ENCODE measurements at regions not wholly inside any gene's neighbourhood (a gene's known extent, or its start where the extent isn't known, plus 50 kb on each side); places are given as distances from the start of the nearest gene placed in this dataset.

DNA sequence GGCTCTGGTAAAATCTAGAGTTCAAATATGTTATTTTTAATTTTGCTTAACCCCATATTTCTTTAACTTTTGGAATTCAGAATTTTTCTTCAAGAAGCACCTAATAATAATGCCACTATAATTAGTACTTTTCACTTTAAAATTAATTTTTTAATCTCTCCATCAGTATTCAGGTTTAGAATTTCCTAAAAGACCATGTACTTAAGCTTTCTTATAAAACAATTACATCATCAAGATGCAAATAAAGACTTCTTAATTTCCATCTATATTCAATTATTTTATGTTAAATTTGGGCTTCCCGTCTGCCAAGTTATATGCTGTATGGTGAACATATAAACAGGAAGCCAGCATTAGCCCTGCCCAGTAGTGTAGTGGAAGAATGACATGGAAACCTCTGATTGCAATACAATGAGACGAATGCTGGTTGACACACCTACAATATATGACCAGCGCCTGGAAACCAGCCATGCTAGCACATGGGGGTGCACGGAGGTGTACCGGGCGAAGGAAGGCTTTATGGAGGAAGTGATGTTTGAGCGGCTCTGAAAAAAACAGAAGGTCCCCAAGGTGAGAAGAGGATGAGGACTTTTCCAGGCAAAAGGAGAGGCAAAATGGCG is 82.2 kb downstream of the LLPH start:
- ATAC-seq (no peak), DNase-seq (no peak)
- intact Hi-C loops (cut with micrococcal nuclease) = no loop called here

DNA sequence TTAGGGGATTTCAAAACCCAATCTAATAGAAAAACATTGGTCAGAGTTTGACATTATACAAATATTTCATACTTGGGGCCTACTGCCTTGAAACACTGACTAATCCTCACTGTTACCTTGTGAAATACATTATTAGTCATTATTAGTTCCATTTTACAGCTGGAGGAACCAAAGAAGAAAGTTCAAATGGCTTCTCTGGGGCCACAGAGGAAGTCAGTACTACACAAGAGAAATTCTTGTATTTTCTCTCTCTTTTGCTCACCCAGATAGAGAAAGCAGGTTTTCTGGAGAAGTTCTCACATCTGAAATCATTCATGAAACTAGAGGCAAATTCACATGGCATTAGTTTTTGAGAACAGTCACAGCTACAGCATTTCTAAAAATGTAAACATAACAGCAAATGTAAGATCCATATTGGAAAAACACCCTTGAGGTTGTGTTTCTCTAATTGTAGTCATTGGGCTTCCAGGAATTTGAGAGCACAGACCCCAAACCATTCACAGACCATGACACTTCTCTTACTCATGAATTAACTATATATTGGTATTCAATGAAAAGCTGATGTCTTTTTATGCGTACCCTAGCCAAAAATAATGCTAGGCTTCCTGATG is 83.0 kb downstream of the LLPH start:
- intact Hi-C loops (cut with micrococcal nuclease) = no loop called here
- DNase-seq = no peak
- no peak for ATAC-seq

DNA sequence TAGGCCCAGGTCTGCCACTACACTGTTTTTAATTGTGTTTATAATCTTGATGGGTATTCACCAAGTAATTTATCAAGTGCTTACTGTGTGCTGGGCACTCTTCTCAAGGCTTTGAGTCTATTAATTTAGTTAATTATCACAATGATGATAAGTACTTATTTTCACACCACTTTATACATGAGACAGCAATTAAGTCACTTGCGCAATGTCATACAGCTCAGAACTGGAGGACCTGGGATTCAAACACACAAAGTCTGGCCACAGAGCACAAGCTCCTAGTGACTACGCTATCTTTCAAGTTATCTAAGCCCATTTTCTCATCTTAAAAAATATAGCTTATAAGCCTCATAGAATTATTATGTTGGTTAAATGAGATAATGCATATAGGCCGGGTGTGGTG is 85.0 kb downstream of the LLPH start:
- no peak for ATAC-seq
- intact Hi-C loops (cut with micrococcal nuclease) = no loop called here

DNA sequence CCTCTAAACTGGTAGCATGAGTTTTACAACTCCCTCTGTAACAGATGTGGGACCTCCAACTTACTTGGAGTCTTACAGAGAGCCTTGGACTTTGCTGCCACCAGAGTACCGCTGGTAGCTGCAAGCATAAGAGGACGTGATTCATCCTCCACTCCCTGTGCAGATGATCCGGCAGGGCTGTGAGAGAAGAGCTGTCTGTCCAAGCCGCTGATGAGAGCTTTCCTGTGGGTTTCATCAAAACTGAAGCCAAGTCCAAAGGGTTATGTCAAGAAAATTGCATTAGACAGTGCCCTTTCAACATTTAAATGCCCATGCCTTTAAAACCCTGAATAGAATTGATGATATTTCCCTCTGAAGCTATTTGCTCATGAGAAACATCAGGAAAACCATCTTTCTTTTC is 85.8 kb downstream of the LLPH start:
- intact Hi-C loops (cut with micrococcal nuclease) = no loop called here
- no peak for ATAC-seq
- DNase-seq = no peak

More for the DNA sequence above, 85.0 kb downstream of the LLPH start:
- DNase-seq = no peak

DNA sequence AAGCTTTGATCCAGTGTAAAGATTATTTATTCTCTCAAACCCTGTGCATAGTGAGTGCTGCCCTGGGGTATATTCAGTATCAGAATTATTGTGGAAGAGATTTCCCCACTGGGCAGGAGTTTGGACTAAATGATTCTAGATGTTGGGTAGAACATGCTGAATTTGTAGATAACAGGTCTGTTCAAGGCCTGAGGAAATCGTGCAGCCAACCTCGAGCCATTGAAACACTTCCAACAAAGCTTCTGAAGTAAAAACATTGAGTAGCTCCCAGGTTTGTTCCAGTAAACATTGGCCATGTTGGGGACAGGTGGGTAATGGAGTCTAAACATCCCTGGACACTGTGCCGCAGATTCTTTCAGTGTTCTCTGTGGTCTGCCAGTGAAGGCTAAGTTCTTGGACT is 87.5 kb downstream of the LLPH start:
- ATAC-seq (no peak), DNase-seq (no peak)
- intact Hi-C loops (cut with micrococcal nuclease) = no loop called here

DNA sequence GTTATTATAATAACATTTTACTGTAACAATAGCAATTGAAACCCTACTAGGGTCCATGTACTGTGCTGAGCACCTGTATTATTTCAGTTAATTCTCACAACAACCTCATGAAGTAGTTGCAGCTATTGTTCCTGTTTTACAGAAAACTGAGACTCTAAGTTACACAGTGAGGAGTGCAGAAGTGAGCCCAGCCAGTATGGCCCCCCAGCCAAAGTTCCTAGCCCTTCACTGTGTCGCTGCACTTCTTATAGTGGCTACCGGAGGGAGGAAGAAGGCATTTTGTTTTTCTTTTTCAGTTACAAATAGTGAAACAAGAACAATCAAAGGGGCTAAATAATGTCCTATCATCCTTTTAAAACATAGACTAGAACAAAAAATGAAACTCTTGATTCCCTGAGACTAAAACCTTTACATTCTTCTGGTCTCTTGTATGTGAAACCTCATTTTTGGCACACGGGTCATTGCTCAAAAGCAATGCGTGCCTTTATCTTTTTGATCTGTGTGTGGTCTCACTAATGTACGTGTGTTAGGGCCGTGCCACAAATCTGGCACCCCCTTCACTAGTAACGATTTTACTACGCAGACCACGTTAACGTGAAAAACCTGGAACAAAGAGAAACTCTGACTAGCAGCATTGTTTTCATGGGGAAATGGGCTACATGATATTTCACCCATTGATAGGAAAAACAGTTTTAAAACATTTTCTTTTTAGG is 88.7 kb downstream of the LLPH start:
- ATAC-seq = no peak
- intact Hi-C loops (cut with micrococcal nuclease) = no loop called here
- DNase-seq = no peak

DNA sequence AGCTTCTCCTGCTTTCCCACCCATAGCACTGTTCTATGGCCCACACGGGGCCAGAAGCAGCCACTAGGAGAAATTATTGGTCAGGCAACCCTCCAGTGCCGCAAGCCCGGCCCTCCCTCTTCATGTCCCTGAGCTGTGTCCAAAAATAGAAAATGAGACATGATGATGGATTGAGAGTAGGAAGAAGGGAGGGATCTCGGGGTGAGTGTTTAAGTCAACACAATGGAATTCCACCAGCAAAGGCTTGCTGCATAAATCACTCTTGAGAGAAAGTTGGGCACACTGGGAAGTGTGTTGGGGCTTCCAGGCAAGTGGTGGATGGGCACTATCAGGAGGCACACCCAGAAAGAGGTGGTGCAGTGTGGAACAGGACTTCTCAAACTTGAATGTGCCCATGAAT is 94.2 kb downstream of the LLPH start:
- ATAC-seq (peak; percentile 100), DNase-seq (peak; percentile 59)
- intact Hi-C loops (cut with micrococcal nuclease) = no loop called here

DNA sequence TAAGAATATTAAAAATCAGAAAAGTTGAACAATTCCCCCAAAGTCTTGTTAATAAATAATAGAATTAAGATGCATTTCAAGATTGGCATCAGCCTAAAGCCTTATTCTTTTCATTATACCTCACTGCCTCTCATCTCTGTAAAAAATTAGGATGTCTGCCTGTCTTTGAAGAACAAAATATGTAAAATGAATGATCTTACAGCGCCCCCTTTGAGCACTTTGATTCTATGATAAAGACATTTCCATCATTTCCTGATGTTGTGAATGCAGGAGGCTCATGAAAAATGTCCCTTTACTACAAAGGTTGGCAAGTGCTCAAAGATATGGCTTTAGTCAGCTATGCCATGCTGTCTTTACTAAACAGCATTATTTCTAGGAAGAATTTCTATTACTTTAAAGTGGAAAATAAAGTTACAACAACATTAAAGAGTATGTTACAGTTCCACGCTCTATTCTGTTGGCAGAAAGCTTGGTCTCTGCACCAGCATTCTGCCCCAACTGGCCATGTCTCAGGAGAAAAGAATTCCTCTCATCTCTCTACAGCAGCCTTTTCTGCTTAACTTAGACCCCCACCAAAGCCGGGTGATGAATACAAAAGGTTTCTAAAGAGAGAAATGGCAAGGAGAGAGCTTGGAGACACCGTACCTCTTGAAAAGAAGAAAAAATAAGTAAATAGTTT is 95.1 kb downstream of the LLPH start:
- intact Hi-C loops (cut with micrococcal nuclease) = no loop called here
- DNase-seq (no peak), ATAC-seq (no peak)

DNA sequence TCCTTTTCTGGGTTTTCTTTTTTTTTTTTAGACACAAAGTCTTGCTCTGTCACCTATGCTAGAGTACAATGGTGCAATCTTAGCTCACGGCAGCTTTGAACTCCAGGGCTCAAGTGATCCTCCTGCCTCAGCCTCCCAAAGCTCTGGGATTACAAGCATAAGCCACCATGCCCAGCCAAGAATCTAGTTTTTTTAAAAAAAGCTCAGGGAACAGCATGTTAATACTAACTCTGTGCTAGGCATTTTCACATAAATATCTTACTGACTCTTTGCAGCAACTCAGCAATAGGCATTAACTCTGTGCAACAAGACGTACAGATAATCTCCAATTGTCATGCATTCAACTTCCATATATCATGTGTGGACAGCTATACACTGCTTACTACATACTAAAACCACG is 97.4 kb downstream of the LLPH start:
- intact Hi-C loops (cut with micrococcal nuclease) = no loop called here
- ATAC-seq (no peak), DNase-seq (no peak)

DNA sequence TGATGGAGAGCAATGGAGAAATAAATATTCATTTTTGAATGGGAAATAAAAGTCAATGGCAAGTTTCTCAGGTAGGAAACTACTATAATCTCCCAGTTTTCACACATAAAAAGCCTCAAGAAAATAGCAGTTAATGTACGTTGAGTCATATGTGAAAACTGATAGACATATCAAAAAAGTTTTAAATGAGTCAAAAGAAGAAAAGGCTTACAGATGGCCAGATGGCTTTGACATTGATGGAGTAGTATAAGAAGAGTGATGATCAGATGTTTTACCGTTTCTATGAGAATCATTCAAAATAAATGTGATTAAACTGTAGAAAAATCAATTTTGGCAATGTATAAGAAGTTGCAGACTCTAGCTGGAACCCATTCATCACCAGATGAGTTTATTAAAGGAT is 97.8 kb downstream of the LLPH start:
- ATAC-seq = no peak
- intact Hi-C loops (cut with micrococcal nuclease) = no loop called here
- no peak for DNase-seq

DNA sequence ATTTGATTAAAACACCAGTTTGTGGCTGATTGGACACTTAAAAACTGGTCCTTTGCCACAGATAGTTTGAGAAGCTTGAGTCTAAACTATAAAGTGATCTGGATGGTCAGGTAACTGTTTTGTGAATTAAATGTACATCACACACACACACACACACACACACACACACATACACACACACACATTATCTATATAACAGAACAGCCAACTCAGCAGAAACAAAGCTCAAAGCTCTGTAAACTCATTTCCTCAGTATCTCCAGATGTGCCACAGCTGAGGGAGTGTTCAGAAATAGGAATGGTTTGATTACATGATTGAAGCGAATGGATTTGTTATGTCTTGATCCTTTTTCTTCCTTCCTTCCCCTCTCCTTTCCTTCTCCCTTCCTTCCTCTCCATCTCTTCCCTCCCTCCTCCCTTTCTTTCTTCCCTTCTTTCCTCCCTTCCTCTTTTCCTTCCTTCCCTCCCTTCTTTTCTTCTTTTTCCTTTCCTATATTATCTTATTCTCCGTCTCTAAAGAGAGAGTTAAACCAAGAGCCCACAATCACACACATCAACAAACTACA is 100.3 kb downstream of the LLPH start:
- no peak for DNase-seq
- intact Hi-C loops (cut with micrococcal nuclease) = no loop called here
- ATAC-seq = no peak

DNA sequence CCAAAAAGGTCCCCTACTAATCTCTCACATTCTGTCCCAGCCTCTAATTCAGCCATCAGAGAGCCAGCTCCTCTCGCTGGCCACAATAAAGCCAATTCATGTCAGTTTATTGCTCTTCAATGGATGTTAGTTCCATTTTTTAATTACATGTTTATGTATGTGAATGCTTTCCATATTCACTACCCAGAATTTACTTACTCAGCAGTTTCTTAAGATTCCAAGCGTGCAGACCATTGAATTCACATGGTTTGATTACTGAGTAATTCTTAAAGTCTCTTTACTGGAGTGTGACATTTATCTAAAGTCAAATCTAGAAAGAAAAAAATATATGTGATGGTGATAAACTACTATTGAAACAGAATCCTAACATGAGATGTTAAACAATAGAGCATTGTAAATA is 102.2 kb downstream of the LLPH start:
- intact Hi-C loops (cut with micrococcal nuclease) = no loop called here
- no peak for ATAC-seq
- no peak for DNase-seq

DNA sequence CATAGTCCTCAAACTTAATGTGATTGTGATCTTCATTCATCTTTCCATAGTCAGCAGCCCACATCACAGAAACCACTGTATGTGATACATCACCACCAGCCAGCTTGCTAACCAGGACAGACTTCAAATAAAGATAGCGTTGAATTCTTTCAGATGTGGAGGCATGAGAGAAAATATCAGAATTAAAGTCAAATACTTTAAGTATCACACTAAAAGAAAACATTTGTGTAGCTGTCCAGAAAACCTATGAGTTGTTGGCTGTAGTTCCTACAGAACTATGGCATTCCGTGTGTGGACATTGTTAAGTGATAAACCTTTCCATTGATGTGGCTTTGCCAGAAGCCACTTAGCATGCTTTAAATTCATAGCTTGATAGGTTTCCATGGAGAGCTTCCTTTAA is 105.1 kb downstream of the LLPH start:
- ATAC-seq (no peak), DNase-seq (no peak)
- intact Hi-C loops (cut with micrococcal nuclease) = no loop called here

DNA sequence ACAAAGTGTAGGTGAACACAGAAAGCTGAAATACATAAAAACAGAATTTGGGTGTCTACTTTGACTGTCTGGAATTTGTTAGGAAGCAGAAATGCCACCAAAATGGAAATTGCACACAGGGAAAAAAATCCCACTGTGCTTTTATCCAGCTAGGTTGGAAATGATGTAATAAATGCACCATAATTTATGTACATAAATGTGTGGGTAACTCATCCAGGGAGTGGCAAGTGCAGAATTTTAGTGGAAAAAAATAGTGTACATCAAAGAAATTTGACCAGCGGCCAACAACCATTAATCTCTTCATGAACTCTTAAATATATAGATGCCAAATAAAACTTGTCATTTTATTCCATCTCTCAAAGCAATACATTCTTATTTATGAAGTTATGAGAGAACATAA is 105.6 kb downstream of the LLPH start:
- ATAC-seq (no peak), DNase-seq (no peak)
- intact Hi-C loops (cut with micrococcal nuclease) = no loop called here

DNA sequence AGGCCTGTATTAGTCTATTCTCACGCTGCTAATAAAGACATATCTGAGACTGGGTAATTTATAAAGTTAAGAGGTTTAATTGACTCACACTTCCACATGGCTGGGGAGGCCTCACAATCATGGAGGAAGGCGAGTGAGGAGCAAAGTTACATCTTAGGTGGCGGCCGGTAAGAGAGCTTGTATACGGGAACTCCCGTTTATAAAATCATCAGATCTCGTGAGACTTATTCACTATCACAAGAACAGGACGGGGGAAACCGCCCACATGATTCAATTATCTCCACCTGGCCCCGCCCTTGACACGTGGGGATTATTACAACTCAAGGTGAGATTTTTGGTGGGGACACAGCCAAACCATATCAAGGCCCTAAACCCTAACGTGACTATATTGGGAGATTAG is 110.1 kb downstream of the LLPH start:
- ATAC-seq (no peak), DNase-seq (no peak)
- intact Hi-C loops (cut with micrococcal nuclease) = no loop called here

DNA sequence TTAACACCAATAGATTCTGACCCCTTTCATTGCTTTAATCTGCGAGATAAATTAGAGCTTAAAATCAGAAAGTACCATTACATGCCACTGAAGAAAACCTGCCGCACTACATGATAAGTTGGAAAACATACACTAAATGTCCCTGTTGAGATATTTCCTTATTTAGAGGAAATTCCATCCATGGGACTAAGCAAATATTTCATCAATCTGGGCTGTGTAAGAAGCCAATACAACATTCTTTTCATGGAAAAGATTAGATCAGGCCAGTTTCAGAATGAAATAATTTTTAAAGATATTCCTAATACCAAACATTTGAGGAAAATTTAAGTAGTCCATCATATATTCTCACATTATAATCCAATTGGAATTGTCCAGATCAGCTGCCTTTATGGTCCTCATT is 112.8 kb downstream of the LLPH start:
- ATAC-seq (no peak), DNase-seq (no peak)
- intact Hi-C loops (cut with micrococcal nuclease) = no loop called here
